Hematopoietic multipotent progenitor cell treated with erythropoietin and hydrocortisone succinate and interleukin-3 and kit ligand, for 4 days (in vitro differentiated cells): ENCODE measurements at regions not wholly inside any gene's neighbourhood (a gene's known extent, or its start where the extent isn't known, plus 50 kb on each side); places are given as distances from the start of the nearest gene placed in this dataset.
"Not testable (repeated sequence)": the region's sequence is repeated elsewhere in the genome, so short reads cannot be mapped to it uniquely, and the experiment has no call there.

ENCODE experiments used
- DNase-seq: peaks from one replicate; pipeline ENCODE4 v3.0.0-alpha.2; 2015

DNA sequence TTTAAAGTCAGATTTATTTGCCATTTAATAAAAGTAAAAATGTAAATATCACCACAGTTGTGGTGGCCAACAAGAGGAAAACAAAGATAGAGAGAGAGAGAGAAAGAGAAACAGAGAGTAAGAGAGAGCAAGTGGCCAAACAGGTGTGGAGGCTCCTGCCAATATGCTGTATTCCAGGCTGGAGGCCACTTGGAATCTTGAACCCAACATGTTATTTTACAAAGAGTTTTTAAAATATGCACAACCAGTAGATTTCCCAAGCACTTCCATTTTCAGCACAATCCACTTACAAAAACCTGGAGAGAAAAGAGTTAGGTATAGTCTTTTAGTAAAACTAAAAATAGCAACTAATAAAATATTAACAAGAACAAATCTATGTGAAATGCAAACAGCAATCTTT, 1323.1 kb upstream of the CITED2 start:
- no peak for DNase-seq

DNA sequence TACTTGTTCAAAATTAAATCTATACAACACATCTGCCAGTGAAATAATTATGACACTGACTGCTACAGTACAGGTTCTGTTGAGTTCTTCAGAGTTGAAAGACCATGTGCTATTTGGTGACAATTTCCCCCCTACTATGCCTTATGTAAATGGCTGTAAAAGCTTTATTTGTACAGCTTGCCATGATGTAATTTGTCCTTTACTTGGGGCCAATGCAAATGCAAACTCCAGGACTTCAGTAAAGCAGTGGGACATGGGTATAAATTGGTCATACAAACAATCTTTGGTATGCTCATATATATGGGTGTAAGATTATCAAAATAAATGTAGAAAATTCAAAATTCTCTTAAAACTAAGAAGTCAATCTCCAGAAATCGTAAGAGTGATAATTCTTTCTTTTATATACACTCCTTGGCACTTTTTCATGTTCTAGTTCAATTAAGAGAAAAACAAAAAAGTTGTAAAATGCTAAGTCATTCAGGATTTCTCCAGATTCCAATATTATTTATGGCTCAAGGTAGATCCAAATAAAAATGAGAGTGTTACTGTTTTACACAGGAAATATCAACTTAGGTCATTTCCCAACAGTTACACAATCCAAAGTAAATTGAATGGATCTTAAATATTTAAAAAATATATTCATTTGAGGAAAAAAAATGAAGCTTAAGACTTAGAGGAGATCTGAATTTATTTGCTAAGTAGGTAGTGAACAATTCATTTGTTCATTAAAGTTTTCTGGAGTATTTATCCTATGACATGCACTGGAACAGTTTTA, 1310.5 kb upstream of the CITED2 start:
- DNase-seq: no peak

DNA sequence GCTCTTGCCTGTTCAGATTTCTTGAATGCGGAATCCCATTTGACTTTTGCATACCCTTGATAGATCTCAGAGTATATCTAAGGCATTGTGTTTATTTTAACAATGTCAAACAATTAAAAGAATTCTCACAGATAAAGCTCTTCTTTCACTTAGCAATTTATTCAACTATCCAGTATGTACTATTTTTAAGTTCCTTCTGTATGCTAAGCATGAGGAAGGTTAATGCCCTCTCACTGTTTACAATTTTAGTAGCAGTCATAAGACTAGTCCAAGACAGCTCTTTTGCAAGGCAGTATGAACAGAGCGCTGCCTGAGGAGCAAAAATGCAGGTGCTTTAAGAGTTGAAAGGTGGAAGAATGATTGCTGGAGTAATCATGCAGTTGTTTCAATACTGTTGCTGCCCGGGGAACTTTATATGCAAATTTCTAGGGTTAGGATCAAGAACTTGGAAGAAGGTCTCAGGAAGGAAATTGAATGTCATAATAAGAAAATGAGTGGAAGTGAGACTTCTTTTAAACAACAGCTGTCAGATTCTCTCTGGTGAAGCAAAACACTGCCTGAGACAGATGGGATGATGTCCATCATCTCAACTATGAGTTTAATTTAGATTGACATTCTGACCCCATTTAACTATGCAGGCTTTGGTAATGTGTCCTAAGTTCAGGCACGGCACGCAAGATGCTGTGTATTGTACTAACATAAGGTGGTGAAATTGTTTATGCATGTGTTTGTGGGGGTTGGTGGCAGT, 1303.5 kb upstream of the CITED2 start:
- DNase-seq: no peak

DNA sequence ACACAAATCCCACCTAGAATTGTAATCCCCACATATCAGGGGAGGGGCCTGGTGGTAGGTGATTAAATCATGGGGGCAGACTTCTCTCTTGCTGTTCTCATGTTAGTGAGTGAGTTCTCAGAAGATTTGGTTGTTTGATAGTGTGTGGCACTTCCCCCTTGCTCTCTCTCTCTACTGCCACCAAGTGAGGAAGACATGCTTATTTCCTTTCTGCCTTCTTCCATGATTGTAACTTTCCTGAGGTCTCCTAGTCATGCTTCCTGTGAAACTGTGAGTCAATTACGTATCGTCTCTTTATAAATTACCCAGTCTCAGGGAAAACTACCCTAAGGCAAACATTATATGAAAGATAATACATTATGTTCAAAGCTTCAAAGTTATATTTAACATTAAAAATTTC, 1297.5 kb upstream of the CITED2 start:
- DNase-seq: peak; percentile 14

DNA sequence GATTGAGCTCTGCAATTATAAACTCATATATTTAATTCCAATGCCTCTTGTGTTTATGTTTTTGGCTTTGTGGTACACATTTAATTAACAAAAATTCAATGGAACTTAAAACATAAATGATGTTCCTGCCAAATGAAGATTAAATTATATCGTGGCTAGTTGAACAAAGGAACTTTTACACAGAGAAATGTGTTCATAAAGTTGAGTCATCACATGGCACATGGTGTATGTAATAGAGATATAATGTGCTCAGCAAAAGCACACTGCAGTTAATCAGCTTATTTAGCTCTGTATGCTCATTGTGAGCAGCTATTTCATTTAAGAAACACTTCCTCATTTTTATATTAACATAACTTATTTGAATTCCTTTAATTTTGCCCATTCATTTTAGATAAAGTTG, 1295.6 kb upstream of the CITED2 start:
- no peak for DNase-seq

DNA sequence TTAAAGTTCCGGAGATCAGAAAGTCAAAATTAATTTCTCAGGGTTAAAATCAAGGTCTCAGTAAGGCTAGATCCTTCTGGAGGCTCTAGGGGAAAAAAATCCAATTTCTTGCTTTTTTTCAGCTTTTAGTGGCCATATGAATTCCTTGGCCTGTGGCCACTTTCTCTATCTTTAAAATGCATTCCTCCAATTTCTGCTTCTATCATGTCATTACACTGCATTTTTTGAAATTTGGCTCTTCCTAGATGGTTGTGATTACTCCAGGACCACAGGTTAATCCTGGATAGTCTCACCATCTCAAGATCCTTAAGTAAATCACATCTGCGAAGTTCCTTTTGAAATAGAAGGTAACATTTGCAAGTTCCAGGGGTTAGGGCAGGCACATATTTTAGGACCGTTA, 1294.9 kb upstream of the CITED2 start:
- no peak for DNase-seq

DNA sequence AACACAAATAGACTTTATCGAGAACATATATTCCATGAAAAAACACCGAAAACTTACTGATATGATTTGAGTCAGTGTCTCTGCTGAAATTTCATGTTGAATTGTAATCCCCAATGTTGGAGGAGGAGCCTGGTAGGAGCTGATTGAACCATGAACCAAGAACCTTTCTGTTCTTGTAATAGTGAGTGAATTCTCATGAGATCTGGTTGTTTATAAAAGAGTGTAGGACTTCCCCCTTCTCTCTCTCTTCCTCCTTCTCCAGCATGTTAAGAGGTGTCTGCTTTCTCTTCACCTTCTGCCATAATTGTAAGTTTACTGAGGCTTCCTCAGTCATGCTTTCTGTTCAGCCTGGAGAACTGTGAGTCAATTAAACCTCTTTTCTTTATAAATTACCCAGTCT, 1289.3 kb upstream of the CITED2 start:
- DNase-seq: no peak

DNA sequence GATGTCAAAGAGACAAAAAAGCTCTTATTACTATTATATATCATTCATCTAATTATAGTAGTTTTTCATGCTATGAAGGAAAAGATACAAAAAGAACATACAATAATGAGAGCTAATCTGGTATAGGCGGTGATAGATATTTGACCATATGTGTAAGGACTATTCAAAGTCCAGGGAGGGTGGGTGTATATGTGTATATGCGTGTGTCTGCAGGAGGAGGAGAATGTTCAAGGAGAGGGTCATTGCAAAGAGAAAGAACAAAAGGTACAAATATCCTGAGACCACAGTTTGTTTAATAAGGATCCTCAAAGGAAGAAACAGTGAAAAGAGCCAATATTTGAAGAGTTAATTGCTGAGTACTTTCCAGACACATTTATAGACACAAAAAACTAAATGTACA, 1288.6 kb upstream of the CITED2 start:
- DNase-seq: no peak

DNA sequence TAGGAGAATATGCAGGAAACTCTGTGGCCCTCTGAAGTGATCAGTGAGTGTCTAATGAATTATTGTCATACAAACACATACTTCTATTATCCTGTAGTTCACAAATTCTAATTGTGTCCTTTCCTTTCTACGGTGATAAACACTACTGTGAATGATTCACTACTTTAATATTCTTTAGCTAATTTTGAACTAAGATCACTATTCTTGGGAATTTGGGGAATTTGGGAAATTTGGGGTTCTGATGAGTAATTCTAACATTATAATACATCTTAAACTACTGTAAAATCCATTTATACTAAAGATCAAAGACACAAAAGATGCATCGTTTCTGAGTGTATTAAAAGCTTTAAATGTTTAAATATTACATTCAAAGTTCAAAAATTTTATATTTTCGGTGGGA, 1287.2 kb upstream of the CITED2 start:
- DNase-seq: no peak

DNA sequence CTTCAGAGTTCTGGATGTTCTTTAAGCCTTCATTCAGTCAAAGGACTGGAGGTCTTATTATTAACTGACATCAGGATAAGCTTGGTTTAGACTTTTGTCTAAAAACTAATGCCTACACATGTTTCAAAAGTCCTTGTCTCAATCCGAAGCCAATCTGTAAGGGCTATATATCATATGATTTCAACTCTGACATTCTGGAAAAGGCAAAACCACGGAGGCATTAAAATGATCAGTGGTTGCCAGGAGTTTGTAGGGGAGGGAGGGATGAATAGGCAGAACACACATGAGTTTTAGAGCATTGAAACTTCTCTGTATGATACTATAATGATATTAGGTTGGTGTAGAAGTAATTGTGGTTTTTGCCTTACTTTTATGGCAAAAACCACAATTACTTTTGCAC, 1285.8 kb upstream of the CITED2 start:
- DNase-seq: no peak

DNA sequence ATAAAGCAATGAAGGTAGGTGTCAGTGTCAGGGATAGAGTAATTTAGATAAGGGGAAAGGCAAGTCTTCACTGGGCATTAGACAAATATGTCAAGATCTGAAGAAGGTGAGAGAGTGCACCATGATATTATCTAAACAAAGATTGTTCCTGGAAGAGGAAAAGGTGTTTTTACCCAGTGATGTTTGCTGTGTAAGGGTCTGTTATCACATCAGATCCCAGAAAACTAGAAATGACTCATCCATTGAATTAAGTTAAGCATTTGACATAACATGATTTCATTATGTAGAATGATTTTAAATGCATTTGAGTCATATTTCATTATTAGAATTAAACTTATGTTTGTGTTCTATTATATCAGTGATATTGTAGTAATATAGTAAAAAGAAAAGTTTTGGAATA, 1279.5 kb upstream of the CITED2 start:
- DNase-seq: no peak

DNA sequence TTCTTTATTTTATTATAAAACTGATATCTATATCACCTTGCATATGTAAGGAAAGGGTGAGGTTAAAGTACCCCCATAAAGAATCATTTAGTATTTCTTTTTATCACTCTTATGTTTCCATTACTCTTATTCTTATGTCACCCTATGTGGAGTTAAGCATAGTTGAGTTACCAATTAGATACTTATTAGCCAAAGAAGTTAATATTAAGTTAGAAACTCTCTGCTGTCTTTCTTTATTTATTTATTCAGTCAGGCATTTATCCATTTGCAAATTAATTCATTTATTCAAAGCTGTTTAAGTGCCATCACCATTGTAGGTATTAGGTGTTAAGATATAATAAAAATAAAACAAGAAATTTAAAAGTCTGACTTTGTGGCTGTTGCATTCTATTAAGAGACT, 1279.1 kb upstream of the CITED2 start:
- no peak for DNase-seq

DNA sequence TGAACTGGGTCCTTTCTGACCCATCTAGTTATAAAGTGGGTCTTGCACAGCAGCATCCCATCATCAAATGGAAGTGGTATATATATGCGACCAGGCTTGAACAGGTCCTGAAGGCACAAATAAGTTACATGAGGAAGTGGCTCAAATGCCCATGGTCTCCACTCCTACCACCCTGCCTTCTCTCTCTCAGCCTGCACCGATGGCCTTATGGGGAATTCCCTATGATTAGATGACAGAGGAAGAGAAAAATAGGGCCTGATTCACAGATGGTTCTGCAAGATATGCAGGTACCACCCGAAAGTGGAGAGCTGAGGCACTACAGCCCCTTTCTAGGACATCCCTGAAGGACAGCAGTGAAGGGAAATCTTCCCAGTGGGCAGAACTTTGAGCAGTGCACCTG, 1275.1 kb upstream of the CITED2 start:
- DNase-seq: not testable (repeated sequence)

DNA sequence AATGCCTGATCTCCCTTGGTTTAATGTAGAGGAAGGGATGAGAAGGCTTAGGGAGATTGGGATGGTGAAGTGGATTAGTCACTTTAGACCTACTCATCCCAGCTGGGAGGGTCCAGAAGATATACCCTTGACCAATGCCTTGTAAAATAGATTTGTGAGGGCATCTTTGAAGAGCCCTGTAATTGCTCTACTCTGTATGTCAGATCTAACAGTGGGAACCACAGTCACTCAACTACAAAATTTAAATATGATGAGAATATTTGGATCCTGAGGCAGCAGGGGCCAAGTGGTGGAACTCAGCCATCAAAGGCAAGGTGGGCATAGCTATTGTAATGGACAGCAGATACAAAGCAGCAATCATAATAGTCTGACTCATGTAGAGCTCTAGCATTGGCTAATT, 1272.9 kb upstream of the CITED2 start:
- not testable (repeated sequence) for DNase-seq

DNA sequence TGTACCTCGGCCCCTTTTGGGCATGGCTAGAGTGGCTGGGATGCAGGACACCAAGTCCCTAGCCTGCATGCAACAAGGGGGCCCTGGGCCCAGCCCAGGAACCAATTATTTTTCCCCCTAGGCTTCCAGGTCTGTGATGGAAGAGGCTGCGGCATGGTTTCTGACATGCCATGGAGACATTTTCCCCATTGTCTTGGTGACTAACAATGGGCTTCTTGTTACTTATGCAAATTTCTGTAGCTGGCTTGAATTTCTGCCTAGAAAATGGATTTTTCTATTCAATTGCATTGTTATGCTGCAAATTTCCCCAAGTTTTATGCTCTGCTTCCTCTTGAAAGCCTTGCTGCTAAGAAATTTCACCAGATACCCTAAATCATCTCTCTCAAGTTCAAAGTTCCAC, 1269.6 kb upstream of the CITED2 start:
- no peak for DNase-seq

DNA sequence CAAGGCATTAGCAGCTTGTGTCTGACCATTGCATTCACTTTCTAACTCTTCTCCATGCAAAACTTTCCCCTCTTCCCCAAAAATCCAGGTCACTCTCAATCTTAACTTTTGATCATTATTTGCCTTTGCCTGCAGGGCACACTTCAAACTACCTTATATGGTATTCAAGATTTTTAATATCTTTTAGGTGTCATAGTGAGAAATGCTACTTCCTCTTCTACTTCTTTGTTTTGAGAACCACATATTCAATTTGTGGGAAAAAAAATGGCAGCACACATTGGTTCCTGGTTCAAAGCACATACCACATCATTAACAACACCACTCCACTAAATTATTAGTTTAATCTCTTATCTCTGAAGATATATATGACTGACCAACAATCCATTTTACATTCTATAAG, 1267.0 kb upstream of the CITED2 start:
- no peak for DNase-seq

DNA sequence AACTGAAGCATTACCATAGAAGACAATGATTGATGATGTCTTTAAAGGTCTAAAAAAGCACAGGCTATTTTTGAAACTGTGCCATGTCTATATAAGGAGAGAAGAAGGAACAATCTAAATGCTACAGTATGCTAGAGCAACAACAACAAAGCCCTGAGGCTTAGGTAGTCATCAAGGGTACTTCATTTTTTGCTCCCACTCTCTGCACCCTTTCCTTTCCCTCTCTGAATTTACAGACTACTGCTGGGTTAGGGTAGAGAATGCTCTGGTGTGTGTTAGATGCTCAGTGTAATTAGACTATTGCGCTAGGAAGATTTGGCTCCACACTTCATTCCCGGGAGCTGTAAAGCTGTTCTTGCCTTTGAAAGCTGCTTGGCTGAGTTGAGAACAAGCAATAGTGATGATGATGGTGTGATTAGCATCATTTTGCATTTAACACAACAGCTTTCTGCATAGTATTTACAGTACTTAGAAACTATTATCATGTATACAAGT, 1262.5 kb upstream of the CITED2 start:
- no peak for DNase-seq

DNA sequence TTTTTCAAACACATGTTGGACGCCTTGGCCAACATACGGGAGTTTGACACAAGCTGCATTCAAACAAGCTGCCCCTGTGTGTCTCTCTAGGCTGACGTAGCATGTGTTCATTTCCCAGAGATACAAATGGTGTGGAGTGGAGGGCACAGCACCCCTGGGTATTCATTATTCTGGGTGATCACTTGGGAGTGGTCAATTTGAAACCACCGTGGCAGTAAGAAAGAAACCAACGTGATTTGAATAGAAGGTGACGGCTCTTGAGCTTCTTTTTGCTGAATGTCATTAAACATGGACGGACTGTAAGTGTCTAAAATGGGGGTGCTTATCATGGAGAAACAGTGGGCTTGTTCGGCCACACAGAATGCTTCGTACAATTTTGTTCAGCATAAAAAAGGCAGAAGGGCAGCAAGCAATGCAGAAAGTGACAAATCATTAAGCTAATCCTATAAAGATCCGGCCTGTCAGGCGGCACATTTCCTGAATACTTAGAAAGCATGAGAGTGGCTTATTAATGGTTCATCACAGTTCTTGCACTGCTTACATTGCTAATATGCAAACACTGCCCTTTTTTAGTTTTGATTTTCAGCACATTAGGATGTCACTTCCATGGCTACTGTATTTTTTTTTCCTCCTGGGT, 1261.9 kb upstream of the CITED2 start:
- DNase-seq: no peak

DNA sequence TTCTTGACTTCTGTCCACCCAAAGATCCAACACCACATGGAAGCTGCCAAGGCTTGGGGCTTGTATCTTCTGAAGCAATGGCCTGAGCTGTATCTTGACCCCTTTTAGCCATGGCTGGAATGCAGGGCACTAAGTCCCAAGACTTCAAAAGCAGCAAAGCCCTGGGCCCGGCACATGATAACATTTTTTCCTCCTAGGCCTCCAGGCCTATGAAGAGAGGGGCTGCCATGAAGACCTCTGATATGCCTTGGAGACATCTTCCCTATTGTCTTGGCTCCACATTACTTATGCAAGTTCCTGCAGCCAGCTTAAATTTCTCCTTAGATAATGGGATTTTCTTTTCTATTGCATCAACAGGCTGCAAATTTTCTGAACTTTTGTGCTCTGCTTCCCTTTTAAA, 1252.6 kb upstream of the CITED2 start:
- DNase-seq: no peak

DNA sequence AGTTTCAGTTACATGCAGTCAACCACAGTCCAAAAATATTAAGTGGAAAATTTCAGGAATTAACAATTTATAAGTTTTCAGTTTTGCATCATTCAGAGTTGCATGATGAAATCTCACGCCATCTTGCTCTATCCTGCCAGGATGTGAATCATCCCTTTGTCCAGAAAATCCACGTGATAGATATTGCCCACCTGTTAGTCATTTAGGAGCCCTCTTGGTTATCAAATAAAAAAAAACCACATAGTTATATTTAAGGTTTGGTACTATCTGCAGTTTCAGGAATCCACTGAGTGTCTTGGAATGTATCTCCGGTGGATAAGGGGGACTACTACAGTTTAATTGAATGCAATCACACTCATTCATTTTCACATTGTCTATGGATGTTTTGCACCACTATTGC, 1249.0 kb upstream of the CITED2 start:
- no peak for DNase-seq

DNA sequence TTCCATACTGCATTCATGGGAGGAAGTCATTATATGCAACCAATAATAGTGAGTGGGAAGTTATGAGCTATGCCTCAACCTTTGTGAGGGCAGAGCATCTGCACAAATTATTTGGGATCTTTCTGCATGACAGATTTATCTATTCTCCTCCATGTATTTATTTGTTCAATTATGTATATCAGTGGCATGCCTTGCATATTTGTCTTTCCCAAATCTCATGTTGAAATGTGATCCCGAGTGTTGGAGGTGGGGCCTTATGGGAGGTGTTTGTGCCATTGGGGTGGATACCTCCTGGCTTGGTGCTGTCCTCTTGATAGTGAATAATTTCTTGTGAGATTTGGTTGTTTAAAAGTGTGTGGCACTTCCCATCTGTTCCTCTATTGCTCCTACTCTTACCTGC, 1246.0 kb upstream of the CITED2 start:
- no peak for DNase-seq

DNA sequence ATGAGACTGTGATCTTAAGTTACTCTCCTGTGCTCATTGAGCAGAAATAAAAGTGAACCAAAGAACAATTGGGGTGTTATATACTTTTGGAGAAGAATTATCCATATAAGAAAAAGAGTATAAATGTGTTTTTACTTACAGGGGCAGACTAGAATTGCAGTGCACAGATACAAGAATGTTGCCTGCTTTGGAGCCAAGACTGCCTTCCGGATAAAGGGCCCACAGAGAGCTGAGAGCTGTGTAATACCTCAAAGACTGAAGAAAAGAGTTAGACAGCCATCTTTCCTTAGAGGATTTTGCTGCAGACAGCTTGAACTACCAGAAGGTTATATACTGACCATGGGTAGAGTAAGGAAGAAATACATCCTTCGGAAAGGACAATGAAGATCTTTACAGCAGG, 1235.5 kb upstream of the CITED2 start:
- no peak for DNase-seq

DNA sequence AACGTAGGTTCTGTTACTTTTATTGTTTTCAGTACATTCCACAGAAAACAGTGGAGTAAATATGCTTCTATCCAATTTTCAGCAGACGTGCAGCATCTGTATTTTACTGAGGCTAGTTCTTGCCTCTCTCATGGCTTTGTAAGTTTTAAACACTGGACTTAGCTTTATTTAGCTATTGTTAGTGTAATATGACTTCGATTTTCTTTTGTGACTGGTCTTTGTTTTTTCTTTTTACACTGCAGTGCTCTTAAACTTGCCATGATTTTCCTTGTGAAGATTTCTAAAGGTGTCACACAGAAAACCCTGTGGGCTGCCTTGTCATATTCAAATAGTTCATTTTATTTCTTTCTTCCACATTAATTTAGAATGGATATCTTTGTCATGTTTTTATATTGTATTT, 1234.9 kb upstream of the CITED2 start:
- no peak for DNase-seq

DNA sequence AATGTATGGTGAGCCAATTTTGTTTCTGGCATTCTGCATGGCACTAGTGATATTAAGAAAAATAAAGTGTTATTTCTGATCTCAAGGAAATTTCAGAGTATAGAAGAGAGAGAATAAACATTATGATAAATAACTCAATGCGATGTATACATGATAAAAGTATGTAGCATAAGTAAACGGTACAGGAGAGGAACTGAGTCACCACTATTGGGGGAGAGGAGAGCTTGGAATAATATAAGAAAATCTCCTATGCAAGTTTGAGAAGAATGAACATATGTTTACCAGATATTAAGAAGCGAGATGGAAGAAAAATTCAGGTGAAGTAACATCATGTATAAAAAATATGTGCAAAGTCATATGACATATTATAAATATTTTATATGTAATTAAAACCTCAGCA, 1230.3 kb upstream of the CITED2 start:
- DNase-seq: no peak
